SKM-1 (cell line): ENCODE measurements at regions not wholly inside any gene's neighbourhood (a gene's known extent, or its start where the extent isn't known, plus 50 kb on each side); places are given as distances from the start of the nearest gene placed in this dataset.

Source experiments
- DNase-seq: peaks from one replicate; lab custom pipeline; 2025; ENCODE audit not compliant: unreplicated experiment; lab: John Stamatoyannopoulos, UW

DNA sequence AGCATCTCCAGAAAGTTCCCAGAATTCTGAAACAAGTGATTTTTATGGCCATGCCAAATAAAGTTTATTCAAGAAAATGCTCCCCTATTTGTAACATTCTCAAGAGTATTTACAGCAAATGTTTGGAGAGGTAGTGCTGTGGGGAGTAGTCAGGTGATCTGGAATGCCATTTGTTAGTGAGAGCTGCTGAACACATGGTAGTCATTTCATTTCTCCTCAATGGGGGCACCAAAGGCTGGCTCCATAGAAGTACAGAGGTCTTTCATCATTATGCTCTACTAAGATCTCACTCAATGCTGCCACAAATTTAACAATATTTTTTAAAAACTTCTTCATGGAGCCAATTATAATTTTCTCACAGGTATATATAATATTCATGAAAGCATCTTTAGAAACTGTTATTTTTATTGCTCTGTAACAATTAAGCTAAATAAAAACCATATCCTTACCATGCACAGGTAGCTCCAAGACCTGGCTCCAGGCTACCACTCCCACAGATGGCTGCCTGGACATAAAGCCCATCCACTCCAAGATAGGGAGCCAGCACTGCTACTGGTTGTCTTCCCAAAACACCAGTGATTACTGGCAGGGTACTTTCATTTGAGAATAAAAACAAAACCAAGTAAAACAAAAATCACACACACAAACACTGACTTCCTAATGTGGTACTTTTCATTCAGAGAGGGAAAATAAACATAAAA, 200.8 kb downstream of the PLK2 start:
- no peak for DNase-seq

GRCh38 chr5:58255970-58256369, 203.9 kb downstream of the PLK2 start:
- DNase-seq, result no peak

GRCh38 chr5:58255386-58255785, 204.5 kb downstream of the PLK2 start:
- no peak for DNase-seq

DNA sequence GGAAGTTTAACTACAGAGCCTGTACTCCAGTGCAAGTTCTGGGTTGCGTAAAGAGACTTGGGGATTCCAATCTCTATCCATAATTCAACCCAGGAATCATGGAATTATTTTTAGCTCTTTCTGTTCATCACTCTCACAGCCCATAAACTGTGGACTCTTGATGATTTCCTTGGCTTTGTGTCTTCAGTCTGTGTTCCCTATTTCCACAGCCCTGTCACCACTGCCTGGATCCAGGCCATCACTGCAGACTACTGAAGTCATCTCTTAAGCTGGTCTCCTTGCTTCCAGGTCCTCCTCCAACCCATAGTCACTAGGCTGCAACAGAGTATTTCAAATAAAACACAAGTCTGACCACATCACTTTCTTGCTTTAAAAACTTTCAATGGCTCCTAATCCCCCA, 211.7 kb downstream of the PLK2 start:
- DNase-seq, result no peak

- no peak for DNase-seq
Measured at GRCh38 chr5:58246461-58246944, 213.4 kb downstream of the PLK2 start.

- no peak for DNase-seq
Measured at GRCh38 chr5:58245476-58245840, 214.4 kb downstream of the PLK2 start.

- DNase-seq, result no peak
Measured at GRCh38 chr5:58244819-58245475, 214.9 kb downstream of the PLK2 start.

GRCh38 chr5:58241389-58241788, 218.5 kb downstream of the PLK2 start:
- DNase-seq, result no peak

DNA sequence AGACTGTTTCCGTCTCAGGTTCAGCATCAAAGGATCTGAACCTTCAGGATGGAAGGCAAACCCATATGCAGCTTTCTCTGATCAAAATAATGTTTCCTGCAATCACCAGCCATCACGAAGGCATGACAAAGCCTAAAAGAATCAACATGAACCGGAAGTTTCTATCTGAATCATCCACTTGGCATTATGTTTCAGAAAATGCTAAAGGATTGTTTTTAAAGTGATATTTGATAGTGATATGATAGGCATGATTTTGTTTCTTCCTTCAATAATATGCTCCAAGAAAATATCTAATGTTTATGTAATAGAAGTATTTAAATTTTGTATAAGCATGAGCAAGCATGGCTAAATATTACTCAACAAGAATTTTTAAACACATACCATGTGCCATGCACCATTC, 219.6 kb downstream of the PLK2 start:
- DNase-seq, result no peak

DNA sequence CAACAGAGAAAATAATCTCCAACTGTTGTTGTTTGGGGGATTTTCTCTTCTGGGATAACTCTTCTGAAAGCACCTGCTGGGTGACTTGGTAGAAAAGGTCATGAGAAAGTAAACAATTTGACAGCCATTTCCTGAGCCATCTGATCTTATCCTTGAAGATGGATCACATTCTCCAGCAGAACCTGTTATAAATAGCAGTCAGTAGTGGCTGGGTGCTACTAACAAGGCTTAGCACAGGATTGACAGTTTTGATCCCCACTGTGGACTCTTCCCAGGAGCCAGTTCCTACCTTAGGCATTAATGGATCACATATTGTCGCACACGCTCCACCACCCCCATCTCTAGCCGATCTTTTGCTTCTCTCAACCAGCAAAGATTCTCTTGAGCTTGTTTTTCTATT, 220.2 kb downstream of the PLK2 start:
- no peak for DNase-seq

DNA sequence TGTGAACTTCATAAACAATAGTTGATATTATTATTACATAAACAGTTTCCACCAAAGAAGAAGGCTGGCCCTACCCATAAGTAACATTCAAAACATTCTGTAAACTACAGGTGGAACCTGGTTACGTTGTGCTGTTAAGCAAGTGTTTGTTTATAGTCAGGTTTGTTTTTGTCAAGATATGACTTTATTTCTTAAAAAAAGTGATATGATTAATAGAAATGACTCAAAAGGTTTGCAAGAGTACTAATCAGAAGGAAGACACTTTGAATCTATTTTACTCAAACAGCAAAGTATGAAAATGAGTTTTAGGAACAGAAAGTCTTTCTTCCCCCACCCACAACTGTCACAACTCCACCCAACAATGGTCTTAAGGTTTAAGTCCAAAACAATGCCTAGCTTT, 220.8 kb downstream of the PLK2 start:
- no peak for DNase-seq

DNA sequence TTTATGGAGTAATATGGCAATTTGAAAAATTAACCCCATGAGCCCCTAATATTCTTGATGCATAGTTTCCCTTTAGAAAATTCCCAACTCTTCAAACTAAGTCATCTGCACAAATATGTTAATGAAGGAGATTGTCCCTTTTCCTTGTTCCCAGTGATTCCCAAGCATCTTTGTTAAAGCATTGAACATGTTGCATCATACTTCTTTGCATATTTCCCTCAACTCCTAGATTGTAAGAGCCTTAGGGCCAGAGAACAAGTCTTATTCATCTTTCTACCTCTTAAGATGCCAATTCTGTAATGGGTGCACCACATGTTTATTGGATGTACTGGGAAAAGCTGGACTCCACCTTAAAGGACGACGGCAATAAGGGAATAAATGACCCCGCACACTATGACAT, 223.4 kb downstream of the PLK2 start:
- no peak for DNase-seq

GRCh38 chr5:58235299-58235698, 224.6 kb downstream of the PLK2 start:
- peak; percentile 71 for DNase-seq

GRCh38 chr5:58232130-58232529, 227.8 kb downstream of the PLK2 start:
- no peak for DNase-seq

GRCh38 chr5:58231041-58231440, 228.8 kb downstream of the PLK2 start:
- DNase-seq, result no peak

- no peak for DNase-seq
Measured at GRCh38 chr5:58228896-58229295, 231.0 kb downstream of the PLK2 start.

DNA sequence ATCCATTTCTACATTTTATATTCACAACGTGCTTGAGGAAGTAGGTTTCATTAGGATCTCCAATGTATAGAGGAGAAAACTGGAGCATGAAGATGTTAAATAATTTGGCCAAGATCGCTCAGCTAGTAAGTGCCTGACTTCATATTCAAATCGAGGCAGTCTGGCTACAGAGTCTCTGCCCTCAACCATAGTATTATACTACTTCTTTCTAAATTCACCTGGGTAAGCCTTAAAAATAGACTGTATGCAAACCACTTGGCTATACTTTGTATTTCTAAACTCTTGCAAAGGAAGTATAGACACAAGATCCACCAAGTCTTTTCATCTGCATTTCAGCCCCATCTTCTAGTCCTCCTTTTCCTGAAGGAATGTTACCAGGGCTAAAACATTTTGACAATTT, 232.0 kb downstream of the PLK2 start:
- no peak for DNase-seq

- DNase-seq, result no peak
Measured at GRCh38 chr5:58224661-58225060, 235.2 kb downstream of the PLK2 start.

DNA sequence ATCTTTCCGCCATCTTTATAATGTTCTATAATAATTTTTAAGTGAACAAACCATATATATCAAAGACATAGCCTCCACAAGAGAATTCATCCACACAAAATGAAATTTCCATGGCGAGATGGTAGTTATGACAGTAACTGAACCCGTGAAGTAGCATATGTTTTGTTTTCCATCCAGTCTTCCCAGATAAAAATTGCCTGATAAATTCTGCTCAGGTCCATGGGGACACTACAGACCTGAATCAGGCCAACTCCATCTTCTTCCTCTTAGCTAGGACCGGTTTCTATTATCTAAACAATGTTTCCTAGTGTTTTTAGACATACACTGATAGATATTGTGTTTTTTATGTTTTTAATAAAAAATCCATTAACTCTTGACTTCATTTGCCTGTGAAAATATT, 235.7 kb downstream of the PLK2 start:
- DNase-seq, result no peak

GRCh38 chr5:58215364-58215763, 244.5 kb downstream of the PLK2 start:
- no peak for DNase-seq

- no peak for DNase-seq
Measured at GRCh38 chr5:58211441-58211840, 248.4 kb downstream of the PLK2 start.

DNA sequence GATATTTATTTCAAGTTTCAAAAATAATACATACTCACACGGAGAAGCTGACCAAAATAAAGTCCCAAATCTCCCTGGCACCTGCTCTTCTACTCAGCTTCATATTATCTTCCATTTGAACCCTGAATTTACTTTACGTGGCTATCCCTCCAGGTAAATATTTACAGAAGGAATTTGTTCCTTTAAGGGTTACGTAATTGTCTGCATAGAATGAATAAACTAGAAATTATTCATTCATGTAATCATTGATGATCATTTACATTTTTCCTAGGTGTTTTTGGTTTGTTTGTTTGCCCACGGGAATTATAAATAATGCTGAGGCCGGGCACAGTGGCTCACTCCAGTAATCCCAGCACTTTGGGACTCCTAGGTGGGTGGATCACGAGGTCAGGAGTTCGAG, 251.2 kb downstream of the PLK2 start:
- DNase-seq, result no peak

DNA sequence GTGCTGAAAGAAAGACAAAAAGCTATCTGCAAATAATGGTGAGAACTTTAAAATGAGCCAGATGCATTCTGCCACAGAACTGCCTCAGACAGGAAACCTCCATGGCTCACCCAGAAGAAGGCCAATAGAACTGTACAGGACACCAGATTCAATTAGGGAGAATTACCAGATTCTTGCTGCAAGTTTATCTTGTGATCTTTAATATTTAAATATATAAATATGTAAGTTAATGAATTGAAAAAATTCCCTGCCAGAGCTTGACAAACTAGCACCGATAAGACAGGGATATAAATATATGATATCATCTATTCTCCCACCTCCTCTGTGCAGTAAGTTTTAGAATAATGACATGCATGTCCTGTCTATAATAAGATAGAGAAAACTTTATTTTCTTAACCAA, 252.8 kb downstream of the PLK2 start:
- DNase-seq, result no peak
